ENCODE measurements at regions not wholly inside any gene's neighbourhood (a gene's known extent, or its start where the extent isn't known, plus 50 kb on each side); places are given as distances from the start of the nearest gene placed in this dataset.

DNA sequence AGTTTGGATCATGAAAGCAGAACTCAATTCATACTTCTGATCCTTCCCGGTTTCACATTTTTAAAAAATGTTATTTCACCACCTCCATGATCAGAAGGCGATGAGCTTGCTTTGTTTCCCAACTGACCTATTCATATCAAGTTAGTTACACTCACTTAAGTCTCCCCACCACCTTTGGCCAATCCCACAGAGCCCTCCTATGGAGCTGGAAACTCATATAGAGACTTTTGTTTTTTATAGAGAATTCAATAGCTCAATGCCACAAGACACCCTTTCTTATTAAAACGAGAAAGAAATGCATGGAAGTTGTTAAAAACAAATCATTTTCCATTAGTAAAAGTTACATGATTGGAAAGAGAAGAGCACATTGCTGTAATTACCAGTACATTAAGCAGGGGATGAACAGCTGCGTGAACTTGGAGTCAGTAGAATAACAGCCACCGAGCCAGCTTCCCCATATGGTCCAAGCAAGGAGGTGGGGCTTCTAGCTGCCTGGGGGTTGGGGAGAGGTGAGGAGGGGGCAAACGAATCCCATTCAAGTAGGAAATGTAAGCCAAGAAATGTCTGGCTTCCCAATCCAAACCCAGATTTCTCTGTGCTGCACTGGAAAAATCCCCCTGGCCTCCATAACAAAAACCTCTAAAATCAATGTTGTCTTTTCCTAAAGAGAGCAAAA, 614.5 kb downstream of the IRS1 start:
- DNase-seq (ENCODE audit: low read depth): no peak
- H3K27me3 ChIP-seq (ENCODE audit: control insufficient read depth, insufficient read depth, low read length): no peaks in the 10 kb centered on the region
- H3K4me3 ChIP-seq (ENCODE audit: low read depth, low read length): no peak overlapping the region
- no peaks in the 10 kb centered on the region for H3K36me3 ChIP-seq (ENCODE audit: control insufficient read depth, insufficient read depth, low read length)
- TF ChIP-seq, protein P1, sequence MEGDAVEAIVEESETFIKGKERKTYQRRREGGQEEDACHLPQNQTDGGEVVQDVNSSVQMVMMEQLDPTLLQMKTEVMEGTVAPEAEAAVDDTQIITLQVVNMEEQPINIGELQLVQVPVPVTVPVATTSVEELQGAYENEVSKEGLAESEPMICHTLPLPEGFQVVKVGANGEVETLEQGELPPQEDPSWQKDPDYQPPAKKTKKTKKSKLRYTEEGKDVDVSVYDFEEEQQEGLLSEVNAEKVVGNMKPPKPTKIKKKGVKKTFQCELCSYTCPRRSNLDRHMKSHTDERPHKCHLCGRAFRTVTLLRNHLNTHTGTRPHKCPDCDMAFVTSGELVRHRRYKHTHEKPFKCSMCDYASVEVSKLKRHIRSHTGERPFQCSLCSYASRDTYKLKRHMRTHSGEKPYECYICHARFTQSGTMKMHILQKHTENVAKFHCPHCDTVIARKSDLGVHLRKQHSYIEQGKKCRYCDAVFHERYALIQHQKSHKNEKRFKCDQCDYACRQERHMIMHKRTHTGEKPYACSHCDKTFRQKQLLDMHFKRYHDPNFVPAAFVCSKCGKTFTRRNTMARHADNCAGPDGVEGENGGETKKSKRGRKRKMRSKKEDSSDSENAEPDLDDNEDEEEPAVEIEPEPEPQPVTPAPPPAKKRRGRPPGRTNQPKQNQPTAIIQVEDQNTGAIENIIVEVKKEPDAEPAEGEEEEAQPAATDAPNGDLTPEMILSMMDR (IDR thresholded peaks at IDR 0.05; ENCODE audit: insufficient read depth, low read length, poor library complexity, severe bottlenecking): no peak

- no peak overlapping the region for H3K4me3 ChIP-seq (ENCODE audit: low read depth, low read length)
- no peaks in the 10 kb centered on the region for H3K27me3 ChIP-seq (ENCODE audit: control insufficient read depth, insufficient read depth, low read length)
- TF ChIP-seq, protein P1 (IDR thresholded peaks at IDR 0.05; ENCODE audit: insufficient read depth, low read length, poor library complexity, severe bottlenecking): no peak
- H3K36me3 ChIP-seq (ENCODE audit: control insufficient read depth, insufficient read depth, low read length): no peaks in the 10 kb centered on the region
- DNase-seq (ENCODE audit: low read depth): no peak
Measured at GRCh38 chr2:226184540-226184939, 615.1 kb downstream of the IRS1 start.

DNA sequence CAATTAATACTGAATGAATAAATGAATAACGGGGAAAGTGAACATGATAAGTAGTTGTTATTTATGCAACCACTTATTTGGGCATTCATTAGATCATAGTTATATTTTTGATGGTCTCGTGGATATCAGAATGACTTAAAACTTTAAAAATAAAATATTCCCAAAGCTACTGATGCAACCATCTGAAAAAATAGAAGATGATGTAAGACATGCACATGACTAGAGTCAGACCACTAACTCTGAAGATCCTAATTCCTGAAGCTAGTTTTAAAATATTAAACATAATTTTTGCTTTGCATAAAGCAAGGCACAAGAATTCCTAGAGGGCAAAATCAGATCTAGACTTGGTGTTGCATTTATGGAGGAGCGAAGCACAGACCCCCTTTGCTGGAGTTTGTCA, 616.1 kb downstream of the IRS1 start:
- H3K27me3 ChIP-seq (ENCODE audit: control insufficient read depth, insufficient read depth, low read length): no peaks in the 10 kb centered on the region
- DNase-seq (ENCODE audit: low read depth): no peak
- H3K36me3 ChIP-seq (ENCODE audit: control insufficient read depth, insufficient read depth, low read length): no peaks in the 10 kb centered on the region
- TF ChIP-seq, protein P1 (IDR thresholded peaks at IDR 0.05; ENCODE audit: insufficient read depth, low read length, poor library complexity, severe bottlenecking): no peak
- H3K4me3 ChIP-seq (ENCODE audit: low read depth, low read length): no peak overlapping the region

DNA sequence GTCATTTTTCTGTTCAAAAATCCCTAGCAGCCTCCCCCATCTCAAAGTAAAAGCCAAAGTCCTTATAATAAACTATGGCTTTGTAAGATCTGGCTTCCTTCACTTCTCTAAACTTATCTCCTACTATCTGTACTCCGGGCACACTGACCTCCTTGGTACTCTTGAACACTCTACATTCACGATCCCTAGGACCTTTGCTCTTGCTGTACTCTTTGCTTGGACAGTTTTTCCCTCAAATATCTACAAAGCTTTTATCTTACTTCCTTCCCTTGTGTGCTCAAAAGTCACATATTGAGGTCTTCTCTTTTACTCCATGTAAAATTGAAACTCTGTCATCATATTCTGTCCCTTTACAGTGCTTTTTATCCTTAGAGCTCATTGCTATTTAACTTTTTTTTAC, 616.6 kb downstream of the IRS1 start:
- H3K36me3 ChIP-seq (ENCODE audit: control insufficient read depth, insufficient read depth, low read length): no peaks in the 10 kb centered on the region
- TF ChIP-seq, protein P1 (IDR thresholded peaks at IDR 0.05; ENCODE audit: insufficient read depth, low read length, poor library complexity, severe bottlenecking): no peak

DNA sequence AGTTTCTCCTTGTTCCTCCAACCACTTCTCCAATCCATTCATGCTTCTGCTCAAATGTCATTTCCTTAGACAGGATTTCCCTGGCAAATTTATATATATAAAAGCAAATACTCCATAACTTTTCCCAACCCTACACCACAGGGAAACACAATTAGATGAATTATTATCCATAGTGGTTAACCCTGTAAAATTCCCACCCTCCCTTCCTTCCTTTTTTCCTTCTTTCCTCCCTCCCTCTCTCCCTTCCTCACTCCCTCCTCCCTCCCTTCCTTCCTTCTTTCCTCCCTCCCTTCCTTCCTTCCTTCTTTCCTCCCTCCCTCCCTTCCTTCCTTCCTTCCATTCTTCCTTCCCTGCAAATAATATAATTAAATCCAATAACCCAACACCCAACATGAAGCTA, 617.7 kb downstream of the IRS1 start:
- no peak for DNase-seq (ENCODE audit: low read depth)

More for the DNA sequence above, 616.6 kb downstream of the IRS1 start:
- DNase-seq (ENCODE audit: low read depth): no peak
- Histone ChIP-seq H3K4me3 (ENCODE audit: low read depth, low read length) (no peak overlapping the region), H3K27me3 (ENCODE audit: control insufficient read depth, insufficient read depth, low read length) (no peaks in the 10 kb centered on the region)

More for the DNA sequence above, 617.7 kb downstream of the IRS1 start:
- TF ChIP-seq, protein P1 (IDR thresholded peaks at IDR 0.05; ENCODE audit: insufficient read depth, low read length, poor library complexity, severe bottlenecking): no peak
- Histone ChIP-seq H3K36me3 (ENCODE audit: control insufficient read depth, insufficient read depth, low read length) (no peaks in the 10 kb centered on the region), H3K27me3 (ENCODE audit: control insufficient read depth, insufficient read depth, low read length) (no peaks in the 10 kb centered on the region), H3K4me3 (ENCODE audit: low read depth, low read length) (no peak overlapping the region)

All from kidney epithelial cell (primary cell).